PC-3 (cell line): ENCODE measurements at regions not wholly inside any gene's neighbourhood (a gene's known extent, or its start where the extent isn't known, plus 50 kb on each side); places are given as distances from the start of the nearest gene placed in this dataset.

Source experiments
- ATAC-seq: fragments of 200-7000 bp; cut with Tn5 transposase; 2 replicates; pipeline ENCODE4 v1.9.1; 2020; ENCODE audit warnings: mild to moderate bottlenecking, moderate library complexity
- BruUV-seq: library from RNA; stranded (reverse); fragments of 400-500 nt; replicated peaks from 2 replicates; lab custom pipeline; 2021; lab: Mats Ljungman, UMichigan
- CTCF ChIA-PET: fragments of 300-600 bp; sonication (Branson Sonifier 250); formaldehyde crosslinking; loops from one replicate; lab custom pipeline; 2022; ENCODE audit warnings: antibody characterized with exemption; lab: Charles Lee
- POLR2A ChIA-PET: fragments of 300-600 bp; sonication (Branson Sonifier 250); formaldehyde crosslinking; loops from one replicate; lab custom pipeline; 2022; ENCODE audit warnings: antibody characterized with exemption; ENCODE audit not compliant: unreplicated experiment; lab: Charles Lee
- DNase-seq: peaks from one replicate; pipeline ENCODE4 v3.0.0-alpha.2; 2015
- H2AFZ ChIP-seq: fragments of 300-600 bp; sonication (generic); 2 replicates; pipeline ENCODE4 v1.6.0; 2016; ENCODE audit warnings: antibody characterized with exemption, low read length
- H3F3A ChIP-seq: fragments of 300-600 bp; sonication (generic); one replicate; pipeline ENCODE4 v1.6.0; 2017; ENCODE audit warnings: antibody characterized with exemption, low read length, control low read depth, mild to moderate bottlenecking; ENCODE audit not compliant: unreplicated experiment
- H3K27ac ChIP-seq: fragments of 300-600 bp; sonication (generic); 2 replicates; pipeline ENCODE4 v1.5.1; 2016; ENCODE audit warnings: mild to moderate bottlenecking, low read length
- H3K27me3 ChIP-seq: fragments of 300-600 bp; sonication (generic); 2 replicates; pipeline ENCODE4 v1.6.1; 2016; ENCODE audit warnings: low read length, mixed read lengths
- H3K36me3 ChIP-seq: fragments of 300-600 bp; sonication (generic); 2 replicates; pipeline ENCODE4 v1.6.1; 2016; ENCODE audit warnings: low read depth, mixed run types, low read length, mixed read lengths
- H3K4me1 ChIP-seq: fragments of 300-600 bp; sonication (generic); 2 replicates; pipeline ENCODE4 v1.5.1; 2016; ENCODE audit warnings: low read length; ENCODE audit not compliant: insufficient read depth
- H3K4me2 ChIP-seq: fragments of 300-600 bp; sonication (generic); 2 replicates; pipeline ENCODE4 v1.6.0; 2016; ENCODE audit warnings: low read length
- H3K4me3 ChIP-seq: fragments of 300-600 bp; sonication (generic); 2 replicates; pipeline ENCODE4 v1.5.1; 2016; ENCODE audit warnings: mild to moderate bottlenecking, low read length, mixed read lengths
- H3K79me2 ChIP-seq: fragments of 300-600 bp; sonication (generic); 2 replicates; pipeline ENCODE4 v1.6.1; 2017; ENCODE audit warnings: low read length, mixed read lengths
- H3K9ac ChIP-seq: fragments of 300-600 bp; sonication (generic); 2 replicates; pipeline ENCODE4 v1.6.0; 2016; ENCODE audit warnings: mild to moderate bottlenecking, low read length
- H3K9me2 ChIP-seq: fragments of 300-600 bp; sonication (generic); replicated peaks from 2 replicates; pipeline ENCODE4 v1.6.1; 2016; ENCODE audit warnings: mixed run types, low read length, mixed read lengths
- H3K9me3 ChIP-seq: fragments of 300-600 bp; sonication (generic); 2 replicates; pipeline ENCODE4 v1.6.1; 2016; ENCODE audit warnings: low read length, mixed read lengths
- H4K20me1 ChIP-seq: fragments of 300-600 bp; sonication (generic); 2 replicates; pipeline ENCODE4 v1.6.1; 2016; ENCODE audit warnings: low read length, mixed read lengths
- EZH2 ChIP-seq: fragments of 300-600 bp; sonication (generic); IDR thresholded peaks from one replicate; pipeline ENCODE4 v1.6.1; 2017; ENCODE audit warnings: antibody characterized with exemption, mild to moderate bottlenecking, low read length; ENCODE audit not compliant: unreplicated experiment
- EZH2phosphoT487 ChIP-seq: fragments of 300-600 bp; sonication (generic); IDR thresholded peaks from 2 replicates; pipeline ENCODE4 v1.6.1; 2018; ENCODE audit warnings: mild to moderate bottlenecking, antibody characterized with exemption, low read length, borderline replicate concordance
- intact Hi-C: fragments of 100-400 bp; cut with micrococcal nuclease; formaldehyde crosslinking; loops from 2 replicates; pipeline ENCODE4 v1.9.0; 2023
- TF ChIP-seq, protein P1 (sequence below): fragments of 300-600 bp; sonication (generic); conservative IDR thresholded peaks from 2 replicates; pipeline ENCODE4 v1.5.1; 2017; ENCODE audit warnings: antibody characterized with exemption, low read depth, mild to moderate bottlenecking, low read length

DNA sequence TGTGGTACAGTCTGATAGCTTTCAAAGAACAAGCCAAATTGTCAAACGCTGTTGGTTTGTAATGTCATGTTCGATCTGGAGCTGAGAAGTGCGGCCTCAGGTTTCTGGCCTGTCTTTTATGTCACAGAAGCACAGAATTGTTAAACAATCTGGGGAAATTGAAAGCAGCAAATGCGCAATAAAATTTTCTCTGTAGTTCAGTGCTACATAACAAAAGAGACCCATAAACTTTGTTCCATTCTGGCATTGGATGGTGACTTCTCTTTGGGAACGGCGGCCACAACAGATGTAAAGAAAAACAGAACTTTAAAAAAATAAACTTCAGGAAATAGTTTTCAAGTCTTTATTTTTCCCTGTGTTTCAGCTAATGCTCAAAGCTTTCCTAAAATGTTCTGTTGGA lies 106.9 kb downstream of the PRL start:
- no peak overlapping the region for H3K9ac ChIP-seq
- BruUV-seq = no TSS peak
- H3F3A ChIP-seq = no peaks in the 10 kb centered on the region
- no peak overlapping the region for H3K4me2 ChIP-seq
- no peak overlapping the region for H3K27ac ChIP-seq
- no peaks in the 10 kb centered on the region for H3K36me3 ChIP-seq
- H3K9me3 ChIP-seq = no peaks in the 10 kb centered on the region
- H3K79me2 ChIP-seq = no peaks in the 10 kb centered on the region
- intact Hi-C loops = no loop called here
- ATAC-seq (no peak), DNase-seq (no peak)
- H3K27me3 ChIP-seq = no peaks in the 10 kb centered on the region
- ChIA-PET CTCF (no interaction called here), POLR2A (no interaction called here)
- TF ChIP-seq, protein P1, sequence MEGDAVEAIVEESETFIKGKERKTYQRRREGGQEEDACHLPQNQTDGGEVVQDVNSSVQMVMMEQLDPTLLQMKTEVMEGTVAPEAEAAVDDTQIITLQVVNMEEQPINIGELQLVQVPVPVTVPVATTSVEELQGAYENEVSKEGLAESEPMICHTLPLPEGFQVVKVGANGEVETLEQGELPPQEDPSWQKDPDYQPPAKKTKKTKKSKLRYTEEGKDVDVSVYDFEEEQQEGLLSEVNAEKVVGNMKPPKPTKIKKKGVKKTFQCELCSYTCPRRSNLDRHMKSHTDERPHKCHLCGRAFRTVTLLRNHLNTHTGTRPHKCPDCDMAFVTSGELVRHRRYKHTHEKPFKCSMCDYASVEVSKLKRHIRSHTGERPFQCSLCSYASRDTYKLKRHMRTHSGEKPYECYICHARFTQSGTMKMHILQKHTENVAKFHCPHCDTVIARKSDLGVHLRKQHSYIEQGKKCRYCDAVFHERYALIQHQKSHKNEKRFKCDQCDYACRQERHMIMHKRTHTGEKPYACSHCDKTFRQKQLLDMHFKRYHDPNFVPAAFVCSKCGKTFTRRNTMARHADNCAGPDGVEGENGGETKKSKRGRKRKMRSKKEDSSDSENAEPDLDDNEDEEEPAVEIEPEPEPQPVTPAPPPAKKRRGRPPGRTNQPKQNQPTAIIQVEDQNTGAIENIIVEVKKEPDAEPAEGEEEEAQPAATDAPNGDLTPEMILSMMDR = no peak
- TF ChIP-seq EZH2phosphoT487 (no peak), EZH2 (no peak)
- H3K9me2 ChIP-seq = no peaks in the 10 kb centered on the region
- no peaks in the 10 kb centered on the region for H3K4me1 ChIP-seq
- no peak overlapping the region for H3K4me3 ChIP-seq
- no peak overlapping the region for H2AFZ ChIP-seq
- H4K20me1 ChIP-seq = no peaks in the 10 kb centered on the region

DNA sequence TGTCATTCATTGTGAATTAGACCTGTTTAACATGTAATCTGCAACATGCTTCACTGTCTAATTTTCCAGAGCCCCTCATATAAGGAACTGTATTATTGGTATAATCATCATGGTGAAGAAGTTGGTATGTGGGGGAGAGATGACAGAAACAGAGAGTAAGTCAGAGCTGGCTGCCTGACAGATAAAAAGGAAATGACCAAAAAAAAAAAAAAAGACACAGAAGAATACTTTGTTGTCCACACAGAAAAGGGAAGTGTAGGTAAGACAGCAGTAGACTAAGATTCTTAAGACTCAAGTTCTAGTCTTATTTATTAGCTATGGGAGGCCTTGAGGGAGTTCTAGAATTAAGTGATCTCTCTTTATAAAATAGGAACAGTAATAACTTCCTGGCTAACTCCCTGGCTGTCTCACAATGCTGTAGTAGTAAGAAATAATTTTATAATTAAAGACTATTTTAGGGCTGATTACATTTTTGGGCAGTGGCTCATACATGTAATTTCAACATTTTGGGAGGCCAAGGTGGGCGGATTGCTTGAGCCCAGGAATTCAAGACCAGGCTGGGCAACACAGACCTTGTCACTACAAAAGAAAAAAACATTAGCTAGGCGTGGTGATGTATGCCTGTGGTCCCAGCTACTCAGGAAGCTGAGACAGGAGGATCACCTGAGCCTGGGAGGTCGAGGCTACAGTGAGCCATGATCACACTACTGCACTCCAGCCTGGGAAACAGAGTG lies 102.5 kb downstream of the PRL start:
- H4K20me1 ChIP-seq = no peaks in the 10 kb centered on the region
- BruUV-seq = no TSS peak
- no peak overlapping the region for H2AFZ ChIP-seq
- no peaks in the 10 kb centered on the region for H3K4me1 ChIP-seq
- no peak for ATAC-seq
- no peaks in the 10 kb centered on the region for H3F3A ChIP-seq
- H3K4me3 ChIP-seq = no peak overlapping the region
- no peak overlapping the region for H3K9ac ChIP-seq
- intact Hi-C loops = no loop called here
- no peaks in the 10 kb centered on the region for H3K9me2 ChIP-seq
- H3K9me3 ChIP-seq = no peaks in the 10 kb centered on the region
- POLR2A ChIA-PET = no interaction called here
- no peaks in the 10 kb centered on the region for H3K36me3 ChIP-seq
- no peak overlapping the region for H3K27ac ChIP-seq
- H3K27me3 ChIP-seq = no peaks in the 10 kb centered on the region
- CTCF ChIA-PET = no interaction called here
- no peak for DNase-seq
- H3K4me2 ChIP-seq = no peak overlapping the region
- no peaks in the 10 kb centered on the region for H3K79me2 ChIP-seq
- no peak for TF ChIP-seq EZH2phosphoT487
- TF ChIP-seq EZH2 = no peak
- TF ChIP-seq, protein P1 = no peak

DNA sequence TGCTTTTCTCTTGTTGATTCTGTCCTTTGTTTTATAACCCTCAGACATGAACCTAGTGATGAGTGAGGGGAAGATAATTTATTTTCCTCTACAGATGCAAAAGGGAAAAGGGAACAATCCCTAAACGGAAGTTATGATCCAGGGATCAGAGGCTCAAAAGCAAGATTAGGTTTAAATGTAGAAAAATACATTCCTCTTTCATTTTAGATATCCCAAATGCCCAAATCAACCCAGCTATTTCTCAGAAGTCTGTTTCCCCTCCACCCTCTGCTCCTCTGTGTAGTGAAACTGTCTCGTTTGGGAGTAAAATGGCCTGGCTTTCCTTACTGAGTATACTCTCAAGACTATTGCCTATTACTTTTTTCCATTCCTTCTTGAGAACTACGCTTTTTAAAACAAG lies 97.1 kb downstream of the PRL start:
- ATAC-seq (no peak), DNase-seq (no peak)
- Histone ChIP-seq H3K36me3 (no peaks in the 10 kb centered on the region), H3K27me3 (no peaks in the 10 kb centered on the region), H3K27ac (no peak overlapping the region), H3K79me2 (no peaks in the 10 kb centered on the region), H3K9ac (no peak overlapping the region), H2AFZ (no peak overlapping the region), H3K4me2 (no peak overlapping the region), H3K9me3 (no peaks in the 10 kb centered on the region), H4K20me1 (no peaks in the 10 kb centered on the region), H3K4me3 (no peak overlapping the region), H3K4me1 (no peaks in the 10 kb centered on the region), H3F3A (no peaks in the 10 kb centered on the region), H3K9me2 (no peaks in the 10 kb centered on the region)
- TF ChIP-seq, protein P1 = no peak
- TF ChIP-seq EZH2 = no peak
- BruUV-seq = no TSS peak
- ChIA-PET POLR2A (no interaction called here), CTCF (no interaction called here)
- intact Hi-C loops = no loop called here
